Panc1 (cell line): ENCODE measurements at regions not wholly inside any gene's neighbourhood (a gene's known extent, or its start where the extent isn't known, plus 50 kb on each side); places are given as distances from the start of the nearest gene placed in this dataset.

Source experiments
- ATAC-seq: fragments of 200-7000 bp; cut with Tn5 transposase; 2 replicates; pipeline ENCODE4 v1.9.1; 2020; ENCODE audit warnings: mild to moderate bottlenecking, moderate library complexity
- BruUV-seq: library from RNA; stranded (reverse); fragments of 400-500 nt; replicated peaks from 2 replicates; lab custom pipeline; 2021; lab: Mats Ljungman, UMichigan
- CTCF ChIA-PET: fragments of 300-600 bp; sonication (Branson Sonifier 250); formaldehyde crosslinking; loops from one replicate; lab custom pipeline; 2022; ENCODE audit warnings: antibody characterized with exemption; lab: Charles Lee
- POLR2A ChIA-PET: fragments of 300-600 bp; sonication (Branson Sonifier 250); formaldehyde crosslinking; loops from one replicate; lab custom pipeline; 2022; ENCODE audit warnings: antibody characterized with exemption; lab: Charles Lee
- DNase-seq: peaks from one replicate; pipeline ENCODE4 v3.0.0-alpha.2; 2010; ENCODE audit warnings: low read depth, low spot score
- H3K27ac ChIP-seq: 2 replicates; pipeline ENCODE4 v1.5.1; 2011; ENCODE audit warnings: mild to moderate bottlenecking, low read length, inconsistent platforms
- H3K27me3 ChIP-seq: fragments of 200-500 bp; sonication (Bioruptor generic); 2 replicates; pipeline ENCODE4 v1.6.0; 2014; ENCODE audit warnings: low read length, inconsistent platforms; ENCODE audit not compliant: control insufficient read depth, insufficient read depth
- H3K36me3 ChIP-seq: fragments of 200-500 bp; sonication (Bioruptor generic); 2 replicates; pipeline ENCODE4 v1.5.1; 2014; ENCODE audit warnings: inconsistent platforms, mild to moderate bottlenecking, low read length, moderate library complexity; ENCODE audit not compliant: control insufficient read depth, insufficient read depth
- H3K4me1 ChIP-seq: 2 replicates; pipeline ENCODE4 v1.5.1; 2011; ENCODE audit warnings: inconsistent platforms, mild to moderate bottlenecking, low read length, moderate library complexity; ENCODE audit not compliant: control insufficient read depth, insufficient read depth
- H3K4me3 ChIP-seq, 2 experiments: 2 replicates each; pipeline ENCODE4 v1.5.1; 2011 to 2012; ENCODE audit warnings: low read depth in 2 of 2, low read length in 2 of 2, mild to moderate bottlenecking in 2 of 2, inconsistent platforms in 1 of 2, moderate library complexity in 1 of 2
- H3K9me3 ChIP-seq: fragments of 200-500 bp; sonication (Bioruptor generic); 2 replicates; pipeline ENCODE4 v1.5.1; 2014; ENCODE audit warnings: low read depth, mild to moderate bottlenecking, inconsistent platforms, low read length, moderate library complexity; ENCODE audit not compliant: control insufficient read depth, insufficient read depth
- POLR2AphosphoS5 ChIP-seq: IDR thresholded peaks from 2 replicates; pipeline ENCODE4 v1.6.1; 2012; ENCODE audit warnings: mild to moderate bottlenecking, low read depth, low read length, moderate library complexity
- REST ChIP-seq, 2 experiments: IDR thresholded peaks; 2 replicates each; pipeline ENCODE4 v1.6.1; 2011 to 2012; ENCODE audit warnings: low read depth in 2 of 2, control low read depth in 1 of 2, low read length in 1 of 2, mild to moderate bottlenecking in 1 of 2, moderate library complexity in 1 of 2; ENCODE audit not compliant: insufficient read depth in 1 of 2
- SIN3A ChIP-seq: IDR thresholded peaks from 2 replicates; pipeline ENCODE4 v1.6.1; 2012; ENCODE audit warnings: low read depth, mild to moderate bottlenecking, low read length, moderate library complexity, borderline replicate concordance; ENCODE audit not compliant: insufficient read depth
- TCF7L2 ChIP-seq: IDR thresholded peaks from 2 replicates; pipeline ENCODE4 v1.6.1; 2011; ENCODE audit warnings: mild to moderate bottlenecking, low read depth, low read length, inconsistent platforms
- in situ Hi-C: cut with HindIII; loops from 2 replicates; pipeline ENCODE4 v1.10.0; 2016; ENCODE audit warnings: low sequenced_read_pairs, low pct_unique_long_range_greater_than_20kb
- intact Hi-C: fragments of 100-400 bp; cut with micrococcal nuclease; formaldehyde crosslinking; loops from one replicate; pipeline ENCODE4 v1.10.0; 2022; ENCODE audit not compliant: unreplicated experiment
- TF ChIP-seq, protein P1 (sequence below): fragments of 450-650 bp; IDR thresholded peaks from 2 replicates; pipeline ENCODE4 v1.5.1; 2017; ENCODE audit warnings: mild to moderate bottlenecking

DNA sequence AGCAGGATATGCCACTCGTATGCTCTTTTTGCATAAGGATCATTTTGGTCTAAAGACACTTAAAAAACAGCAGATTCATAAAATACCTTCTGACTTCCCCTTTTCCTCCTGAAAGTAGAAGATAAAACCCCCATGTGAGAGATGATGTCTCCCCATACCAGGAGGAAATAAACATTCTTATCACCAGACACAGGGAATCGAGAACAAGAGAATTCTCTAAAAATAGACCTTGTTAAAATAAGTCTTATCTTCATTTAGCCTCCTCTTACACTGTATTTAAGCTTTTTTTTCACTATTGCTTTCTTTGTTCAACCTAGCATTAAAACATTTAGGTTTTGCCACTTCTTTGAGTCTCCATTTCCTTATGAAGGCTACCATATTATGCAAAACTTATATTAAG, 709.3 kb downstream of the KCNT2 start:
- no peak for TF ChIP-seq SIN3A
- TF ChIP-seq TCF7L2: no peak
- in situ Hi-C loops: no loop called here

GRCh38 chr1:195898373-195898772, 709.9 kb downstream of the KCNT2 start:
- TF ChIP-seq TCF7L2 (no peak), SIN3A (no peak), POLR2AphosphoS5 (no peak), REST (IDR thresholded peaks at IDR 0.05; ENCODE audit: insufficient read depth in 1 of 2, low read depth in 2 of 2, low read length in 1 of 2) (no peak)
- TF ChIP-seq, protein P1, sequence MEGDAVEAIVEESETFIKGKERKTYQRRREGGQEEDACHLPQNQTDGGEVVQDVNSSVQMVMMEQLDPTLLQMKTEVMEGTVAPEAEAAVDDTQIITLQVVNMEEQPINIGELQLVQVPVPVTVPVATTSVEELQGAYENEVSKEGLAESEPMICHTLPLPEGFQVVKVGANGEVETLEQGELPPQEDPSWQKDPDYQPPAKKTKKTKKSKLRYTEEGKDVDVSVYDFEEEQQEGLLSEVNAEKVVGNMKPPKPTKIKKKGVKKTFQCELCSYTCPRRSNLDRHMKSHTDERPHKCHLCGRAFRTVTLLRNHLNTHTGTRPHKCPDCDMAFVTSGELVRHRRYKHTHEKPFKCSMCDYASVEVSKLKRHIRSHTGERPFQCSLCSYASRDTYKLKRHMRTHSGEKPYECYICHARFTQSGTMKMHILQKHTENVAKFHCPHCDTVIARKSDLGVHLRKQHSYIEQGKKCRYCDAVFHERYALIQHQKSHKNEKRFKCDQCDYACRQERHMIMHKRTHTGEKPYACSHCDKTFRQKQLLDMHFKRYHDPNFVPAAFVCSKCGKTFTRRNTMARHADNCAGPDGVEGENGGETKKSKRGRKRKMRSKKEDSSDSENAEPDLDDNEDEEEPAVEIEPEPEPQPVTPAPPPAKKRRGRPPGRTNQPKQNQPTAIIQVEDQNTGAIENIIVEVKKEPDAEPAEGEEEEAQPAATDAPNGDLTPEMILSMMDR: no peak
- in situ Hi-C loops: no loop called here
- Histone ChIP-seq H3K27ac (no peak overlapping the region), H3K36me3 (no peaks in the 10 kb centered on the region), H3K9me3 (no peaks in the 10 kb centered on the region), H3K27me3 (no peaks in the 10 kb centered on the region), H3K4me1 (no peaks in the 10 kb centered on the region), H3K4me3 (no peak overlapping the region)
- ATAC-seq: no peak
- ChIA-PET CTCF (no interaction called here), POLR2A (no interaction called here)
- BruUV-seq: no TSS peak
- no peak for DNase-seq
- intact Hi-C loops: no loop called here

More for the DNA sequence above, 709.3 kb downstream of the KCNT2 start:
- Histone ChIP-seq H3K27me3 (no peaks in the 10 kb centered on the region), H3K4me3 (no peak overlapping the region), H3K27ac (no peak overlapping the region), H3K9me3 (no peaks in the 10 kb centered on the region), H3K36me3 (no peaks in the 10 kb centered on the region), H3K4me1 (no peaks in the 10 kb centered on the region)
- intact Hi-C loops: no loop called here
- BruUV-seq: no TSS peak
- CTCF ChIA-PET: no interaction called here
- ATAC-seq (no peak), DNase-seq (no peak)
- POLR2A ChIA-PET: no interaction called here

GRCh38 chr1:195897076-195897475, 711.2 kb downstream of the KCNT2 start:
- DNase-seq (no peak), ATAC-seq (no peak)
- no peaks in the 10 kb centered on the region for H3K27me3 ChIP-seq
- in situ Hi-C loops (no loop called here), intact Hi-C loops (no loop called here)
- H3K4me3 ChIP-seq: no peak overlapping the region
- H3K9me3 ChIP-seq: no peaks in the 10 kb centered on the region
- no peak overlapping the region for H3K27ac ChIP-seq
- ChIA-PET POLR2A (no interaction called here), CTCF (no interaction called here)
- no peaks in the 10 kb centered on the region for H3K4me1 ChIP-seq
- H3K36me3 ChIP-seq: no peaks in the 10 kb centered on the region
- BruUV-seq: no TSS peak
- no peak for TF ChIP-seq SIN3A
- TF ChIP-seq, protein P1: no peak
- TF ChIP-seq TCF7L2: no peak
- no peak for TF ChIP-seq REST (IDR thresholded peaks at IDR 0.05; ENCODE audit: insufficient read depth in 1 of 2, low read depth in 2 of 2, low read length in 1 of 2)
- no peak for TF ChIP-seq POLR2AphosphoS5
